NCI-H2196 treated with DMSO at 0.1 percent for 48 hours (cell line): ENCODE measurements at regions not wholly inside any gene's neighbourhood (a gene's known extent, or its start where the extent isn't known, plus 50 kb on each side); places are given as distances from the start of the nearest gene placed in this dataset.

Experiments used
- DNase-seq: peaks from one replicate; lab custom pipeline; 2025; ENCODE audit not compliant: unreplicated experiment; lab: John Stamatoyannopoulos, UW

DNA sequence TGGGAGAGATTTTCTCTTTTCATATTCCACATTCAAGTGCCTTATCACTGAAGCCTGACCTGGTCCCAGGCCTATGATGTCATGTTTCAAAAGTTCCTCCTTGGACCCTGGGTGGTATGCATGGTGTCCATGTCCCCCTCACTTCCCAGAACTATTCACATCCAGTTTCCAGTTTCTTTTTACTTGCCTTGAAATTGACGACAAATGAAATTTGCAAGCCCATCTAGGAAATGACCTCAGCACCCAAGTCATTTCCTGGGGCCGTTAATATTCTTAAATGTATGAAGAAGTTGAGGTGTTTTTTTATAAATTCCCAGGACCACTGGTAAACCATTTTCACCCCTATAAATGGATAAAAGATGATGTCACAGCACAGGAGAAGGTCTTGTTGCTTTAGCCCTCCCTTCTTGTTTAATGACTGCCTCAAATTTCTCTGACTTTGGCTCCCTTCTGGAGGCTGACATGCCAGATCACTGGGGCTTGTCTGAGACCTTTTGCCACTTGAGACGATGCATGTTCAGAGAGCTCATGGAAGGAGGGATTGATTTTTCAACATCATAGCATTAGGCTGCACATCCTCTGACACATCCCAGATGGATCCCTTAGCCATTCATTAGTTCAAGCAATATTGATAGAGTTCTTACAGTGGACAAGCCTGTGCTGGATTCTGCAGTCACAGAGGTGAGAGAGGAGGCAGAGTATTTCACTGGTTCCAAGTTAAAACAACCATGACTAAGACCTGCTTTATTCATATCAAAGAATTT is 221.3 kb downstream of the PLPP3 start:
- no peak for DNase-seq

- DNase-seq: no peak
These were observed 222.9 kb downstream of the PLPP3 start for GRCh38 chr1:56356376-56356990.

DNA sequence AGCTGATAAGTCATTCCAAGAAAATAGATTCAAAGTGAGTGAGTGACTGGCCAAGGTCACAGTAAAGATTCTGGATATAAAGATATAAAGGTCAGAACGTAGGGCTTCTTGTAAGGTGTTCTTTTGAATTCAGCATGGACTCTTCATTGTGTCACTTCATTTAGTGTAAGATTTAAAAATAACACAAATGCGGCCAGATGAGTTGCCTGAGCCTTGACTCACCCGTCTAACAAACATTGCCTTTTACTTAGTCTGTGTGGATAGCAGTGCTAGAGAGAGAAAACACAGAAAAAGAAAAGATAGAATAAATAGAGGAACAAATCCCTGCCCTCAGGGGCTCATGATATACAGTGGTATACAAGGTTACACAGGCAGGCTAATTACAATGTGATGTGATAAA is 223.4 kb downstream of the PLPP3 start:
- no peak for DNase-seq

DNA sequence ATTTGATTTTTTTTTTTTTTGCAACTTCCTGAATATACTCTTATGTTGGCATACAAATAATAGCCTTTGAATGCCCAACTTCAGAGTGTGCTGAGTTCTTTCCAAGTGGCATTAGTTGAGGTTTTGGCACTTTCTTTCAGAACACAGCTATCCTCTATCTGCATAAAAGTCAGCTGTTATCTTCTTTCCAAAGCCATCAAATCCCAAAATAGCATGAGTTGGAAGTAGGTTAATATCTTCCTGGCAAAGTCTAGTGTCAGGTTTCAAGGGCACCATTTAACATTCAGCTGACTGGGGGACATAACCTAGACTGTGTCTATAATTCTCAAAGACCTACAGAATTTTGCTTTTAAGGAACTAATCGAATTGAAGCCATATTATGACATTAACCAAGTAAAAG is 223.9 kb downstream of the PLPP3 start:
- no peak for DNase-seq

GRCh38 chr1:56345831-56346230 is 233.5 kb downstream of the PLPP3 start:
- DNase-seq: no peak

DNA sequence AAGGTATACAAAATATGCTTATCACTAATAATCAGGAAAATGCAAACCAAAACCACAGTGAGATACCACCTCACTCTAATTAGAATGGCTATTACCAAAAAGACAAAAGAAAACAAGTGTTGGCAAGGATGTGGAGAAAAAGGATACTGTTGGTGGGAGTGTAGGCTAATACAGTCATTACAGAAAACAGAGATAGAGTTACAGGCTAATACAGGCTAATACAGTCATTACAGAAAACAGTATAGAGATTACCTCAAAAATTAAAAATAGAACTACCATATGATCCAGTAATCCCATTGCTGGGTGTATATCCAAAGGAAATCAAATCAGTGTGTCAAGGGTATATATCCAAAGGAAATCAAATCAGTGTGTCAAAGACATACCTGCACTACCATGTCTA is 238.4 kb downstream of the PLPP3 start:
- no peak for DNase-seq

- DNase-seq: no peak
These were observed 239.4 kb downstream of the PLPP3 start for GRCh38 chr1:56339786-56340465.

DNA sequence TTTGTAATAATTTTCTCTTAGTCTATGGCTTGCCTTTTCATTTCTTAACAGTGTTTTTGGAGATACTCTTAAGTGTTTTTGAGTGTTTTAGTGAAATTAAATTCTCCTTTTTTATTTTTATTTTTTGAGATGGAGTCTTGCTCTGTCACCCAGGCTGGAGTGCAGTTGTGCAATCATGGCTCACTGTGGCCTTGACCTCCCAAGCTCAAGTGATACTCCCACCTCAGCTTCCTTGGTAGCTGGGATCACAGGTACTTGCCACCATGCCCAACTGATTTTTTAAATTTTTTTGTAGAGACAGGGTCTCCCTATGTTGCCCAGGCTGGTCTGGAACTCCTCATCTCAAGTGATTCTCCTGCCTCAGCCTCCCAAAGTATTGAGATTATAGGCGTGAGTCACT is 240.3 kb downstream of the PLPP3 start:
- DNase-seq: no peak

- DNase-seq: no peak
These were observed 242.4 kb downstream of the PLPP3 start for GRCh38 chr1:56336982-56337381.

- no peak for DNase-seq
These were observed 244.0 kb downstream of the PLPP3 start for GRCh38 chr1:56335394-56335793.

- no peak for DNase-seq
These were observed 245.3 kb downstream of the PLPP3 start for GRCh38 chr1:56334047-56334446.

DNA sequence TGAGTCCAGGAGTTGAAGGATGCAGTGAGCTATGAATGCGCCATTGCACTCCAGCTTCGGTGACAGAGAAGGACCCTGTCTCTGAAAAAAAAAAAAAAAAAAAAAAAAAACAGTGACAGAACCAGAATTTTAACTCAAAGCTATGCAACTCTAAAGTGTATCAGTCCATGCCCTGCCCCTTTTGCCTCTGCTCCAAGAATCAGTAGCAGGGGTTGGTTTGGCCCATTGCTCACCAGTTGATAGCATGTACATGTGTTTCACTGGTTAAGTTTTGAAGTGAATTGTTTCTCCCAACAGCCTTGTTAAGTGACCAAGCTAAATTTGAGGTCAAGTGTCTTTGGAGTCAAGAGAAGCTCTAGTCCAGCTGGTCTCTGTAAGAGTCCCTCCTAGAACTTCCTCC is 245.9 kb downstream of the PLPP3 start:
- DNase-seq: no peak

GRCh38 chr1:56331892-56332567 is 247.3 kb downstream of the PLPP3 start:
- no peak for DNase-seq

DNA sequence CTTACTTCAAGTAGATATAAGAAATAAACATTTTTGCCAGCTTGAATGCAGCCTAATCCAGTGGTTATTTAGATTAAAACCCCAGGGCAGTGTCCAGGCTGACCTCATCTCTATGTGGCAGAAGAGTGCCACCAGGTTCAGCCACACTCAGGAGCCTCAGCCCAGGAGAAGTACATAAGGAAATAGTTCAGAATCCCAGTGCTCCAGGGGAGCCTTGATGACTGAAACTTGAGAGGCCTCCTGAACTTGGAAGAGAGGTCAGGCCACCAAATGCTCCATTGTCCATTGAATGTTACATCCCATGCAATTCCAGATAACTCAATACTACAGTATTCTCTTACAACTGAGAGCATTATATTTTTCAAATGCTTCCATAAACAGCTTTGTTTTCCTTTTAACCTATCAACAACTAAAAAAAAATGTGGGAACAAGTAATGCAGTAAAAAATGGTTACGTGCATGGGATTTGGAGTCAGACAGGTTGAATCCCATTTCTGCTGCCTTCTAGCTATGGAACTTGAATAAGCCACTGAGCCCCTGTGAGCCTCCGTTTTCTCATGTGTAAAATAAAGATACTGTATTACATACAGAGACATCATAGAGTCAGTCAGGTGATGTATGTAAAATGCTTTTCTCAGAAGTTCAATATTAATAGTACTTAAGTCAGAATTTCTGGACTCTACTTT is 248.0 kb downstream of the PLPP3 start:
- DNase-seq: no peak

DNA sequence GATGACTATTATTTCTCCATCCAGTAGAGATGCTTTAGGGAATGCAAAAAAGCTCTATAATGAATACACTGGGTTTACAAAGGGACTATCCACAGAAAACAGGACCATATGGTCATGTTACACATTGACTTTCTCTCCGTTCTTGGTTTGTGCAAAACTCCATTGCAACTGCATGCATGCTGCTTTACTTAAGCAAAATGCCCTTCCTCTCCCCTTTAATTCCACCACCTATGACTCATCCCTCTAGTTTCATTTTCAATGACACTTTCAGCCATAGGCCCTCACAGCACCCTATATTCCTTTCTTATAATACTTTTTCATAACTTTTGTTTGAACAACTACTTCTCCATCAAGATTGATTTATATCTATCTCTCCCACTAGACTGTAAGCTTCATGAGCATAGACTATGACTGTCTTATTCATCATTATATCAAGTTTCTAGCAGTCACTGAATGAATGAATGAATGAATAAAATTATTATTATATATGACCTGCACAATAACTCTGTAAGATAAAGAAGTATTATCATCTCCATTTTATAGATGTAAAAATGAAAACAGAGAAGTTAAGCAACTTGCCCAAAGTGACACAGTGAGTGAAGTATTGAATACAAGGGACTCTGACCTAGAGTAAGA is 248.9 kb downstream of the PLPP3 start:
- DNase-seq: no peak

DNA sequence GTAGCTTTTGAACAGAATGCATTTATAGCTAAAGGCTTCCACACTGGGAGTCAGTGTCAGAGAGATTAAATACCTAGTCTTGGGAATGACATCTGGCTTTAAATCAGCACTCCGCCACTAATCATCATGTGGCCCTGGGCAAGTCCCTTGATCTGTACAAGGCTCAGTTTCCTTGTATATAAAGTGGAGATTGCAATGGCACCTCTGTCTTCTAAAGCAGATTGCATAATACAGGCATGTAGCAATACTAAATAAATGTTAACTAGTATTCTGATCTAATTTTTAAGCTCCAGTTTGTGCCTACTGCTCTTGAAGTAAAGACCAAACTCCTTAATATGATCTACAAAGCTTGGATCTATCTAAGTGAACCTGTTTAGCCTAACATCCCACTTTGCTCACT is 249.4 kb downstream of the PLPP3 start:
- DNase-seq: no peak

DNA sequence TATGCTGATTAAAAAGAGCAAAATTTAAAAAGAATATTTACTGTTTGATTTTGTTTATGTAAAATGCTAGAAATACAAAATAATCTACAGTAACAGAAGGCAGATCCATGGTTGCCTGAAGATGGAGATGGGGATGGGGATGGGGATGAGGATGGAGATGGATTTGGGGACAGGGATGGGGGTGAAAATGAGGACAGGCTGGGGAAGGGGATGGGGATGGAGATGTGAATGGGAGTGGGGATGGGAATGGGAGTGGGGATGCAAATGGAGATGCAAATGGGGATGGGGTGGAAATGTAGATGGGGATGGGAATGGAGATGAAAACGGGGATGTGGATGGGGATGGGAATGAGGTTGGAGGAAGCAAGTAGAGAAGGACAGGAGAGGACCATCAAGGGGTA is 252.2 kb downstream of the PLPP3 start:
- DNase-seq: no peak

- no peak for DNase-seq
These were observed 253.3 kb downstream of the PLPP3 start for GRCh38 chr1:56326056-56326455.

DNA sequence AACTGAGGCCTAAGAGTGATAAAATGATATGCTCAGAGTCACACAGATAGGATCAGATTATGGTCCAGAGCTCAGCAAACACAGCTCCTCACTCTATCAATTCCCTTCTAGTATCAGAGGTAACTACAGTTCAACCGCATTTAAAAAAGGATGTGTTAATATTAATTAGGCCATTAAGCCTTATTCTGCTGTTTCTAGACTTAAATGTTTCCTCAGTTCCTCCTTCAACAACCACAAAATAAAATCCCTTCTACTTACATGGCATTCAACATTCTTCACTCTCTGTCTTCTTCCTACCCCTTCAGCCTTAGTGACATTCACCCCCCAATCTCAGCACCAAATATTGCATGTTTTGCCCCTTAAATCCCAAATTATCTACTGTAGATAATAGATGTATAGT is 254.9 kb downstream of the PLPP3 start:
- DNase-seq: no peak

DNA sequence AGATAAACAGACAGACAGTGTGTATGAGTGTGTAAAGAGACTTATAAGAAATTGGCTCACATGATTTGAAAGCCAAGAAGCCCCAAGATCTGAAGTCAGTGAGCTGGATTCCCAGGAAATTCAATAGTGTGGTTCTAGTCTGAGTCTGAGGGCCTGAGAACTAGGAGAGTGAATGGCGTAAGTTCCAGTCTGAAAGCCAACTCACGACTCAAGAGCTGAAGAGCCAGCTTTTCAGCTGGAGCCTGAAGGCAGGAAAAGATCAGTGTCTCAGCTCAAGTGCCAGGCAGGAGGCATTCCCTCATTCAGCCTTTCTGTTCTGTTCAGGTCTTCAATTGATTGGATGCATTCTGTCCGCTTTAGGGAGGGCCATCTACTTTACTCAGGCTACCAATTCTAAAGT is 257.2 kb downstream of the PLPP3 start:
- DNase-seq: no peak

DNA sequence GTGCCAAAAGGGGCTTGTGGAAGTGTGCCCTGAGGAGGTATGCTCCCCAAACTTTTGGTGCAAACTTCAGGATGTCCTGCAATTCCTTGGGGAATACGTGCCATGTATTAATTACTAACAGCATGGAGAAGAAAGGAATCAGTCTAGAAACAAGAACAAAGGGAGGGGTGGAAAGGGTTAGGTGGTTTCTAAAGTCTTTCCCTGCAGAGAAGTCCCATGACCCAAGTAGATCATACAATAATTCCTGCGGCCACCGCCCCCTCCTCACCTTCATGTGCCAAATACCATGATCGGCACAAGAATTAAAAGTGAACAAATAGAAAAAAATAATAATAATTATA is 258.2 kb downstream of the PLPP3 start:
- DNase-seq: no peak
